Sigmoid colon (tissue), 6 donors: ENCODE measurements at regions not wholly inside any gene's neighbourhood (a gene's known extent, or its start where the extent isn't known, plus 50 kb on each side); places are given as distances from the start of the nearest gene placed in this dataset.

Experiments used
- DNase-seq: peaks from one replicate; pipeline ENCODE4 v3.0.0-alpha.2; 2019
- H3K27ac ChIP-seq, 4 donors: fragments of 200-600 bp; sonication (generic); one replicate each; pipeline ENCODE4 v1.5.1; 2016 to 2019; ENCODE audit warnings: mild to moderate bottlenecking in 1 of 4
- H3K27me3 ChIP-seq, 3 donors: fragments of 200-600 bp; sonication (generic); one replicate each; pipeline ENCODE4 v1.5.1; 2019; ENCODE audit warnings: mild to moderate bottlenecking in 1 of 3
- H3K36me3 ChIP-seq, 4 donors: fragments of 200-600 bp; sonication (generic); one replicate each; pipeline ENCODE4 v1.5.1; 2016 to 2019
- H3K4me1 ChIP-seq, 4 donors: fragments of 200-600 bp; sonication (generic); one replicate each; pipeline ENCODE4 v1.5.1; 2017 to 2019
- H3K4me3 ChIP-seq, 4 donors: fragments of 200-600 bp; sonication (generic); one replicate each; pipeline ENCODE4 v1.5.1; 2017 to 2019; ENCODE audit warnings: mild to moderate bottlenecking in 2 of 4, moderate library complexity in 1 of 4
- H3K9me3 ChIP-seq, 4 donors: fragments of 200-600 bp in 3 of 4; sonication (generic) in 3 of 4; one replicate each; pipeline versions ENCODE4 v1.5.1 to v1.6.1; 2013 to 2019
- CTCF ChIP-seq, 4 experiments: fragments of 450-650 bp in 3 of 4; fragments of 200-600 bp in 1 of 4; IDR thresholded peaks; one replicate each; pipeline ENCODE4 v1.5.1; 2016 to 2019; ENCODE audit warnings: antibody characterized with exemption in 4 of 4, mild to moderate bottlenecking in 3 of 4, moderate library complexity in 2 of 4
- EP300 ChIP-seq, 4 donors: sonication (generic); formaldehyde crosslinking; IDR thresholded peaks; one replicate each; pipeline ENCODE4 v1.6.1; 2017; ENCODE audit warnings: antibody characterized with exemption in 4 of 4
- POLR2A ChIP-seq, 2 donors: fragments of 450-650 bp; IDR thresholded peaks; one replicate each; pipeline ENCODE4 v1.6.1; 2016; ENCODE audit warnings: antibody characterized with exemption in 2 of 2, mild to moderate bottlenecking in 2 of 2, moderate library complexity in 2 of 2
- POLR2AphosphoS5 ChIP-seq, 4 donors: sonication (generic); formaldehyde crosslinking; IDR thresholded peaks; one replicate each; pipeline ENCODE4 v1.6.1; 2017; ENCODE audit warnings: antibody characterized with exemption in 4 of 4
- WGBS, 2 donors: extraction: QIAGEN DNeasy Blood & Tissue Kit; methylation state at CpG; one replicate each; pipeline ENCODE4 v1.1.7; 2013; 5-methylcytosine and 5-hydroxymethylcytosine counted together
- intact Hi-C: fragments of 100-400 bp; cut with DNase I; formaldehyde crosslinking; loops from one replicate; pipeline ENCODE4 v1.15.1; 2023
- donor health status: healthy with polysubstance abuse.
- donor health status: healthy.

GRCh38 chr1:182143825-182144645 is 82.5 kb upstream of the ZNF648 start:
- peak in 3 of 4 donors; percentile 65 to 84 (median 74) for TF ChIP-seq POLR2AphosphoS5 (IDR thresholded peaks at IDR 0.05)
- TF ChIP-seq CTCF (IDR thresholded peaks at IDR 0.05), result no peak
- TF ChIP-seq EP300 (IDR thresholded peaks at IDR 0.05), result peak in 3 of 4 donors; percentile 33 to 74 (median 66)
- TF ChIP-seq POLR2A (IDR thresholded peaks at IDR 0.05), result no peak
- Histone ChIP-seq H3K36me3 (no peaks in the 10 kb centered on the region), H3K27ac (peak overlapping the region; percentile 90 to 94 (median 93)), H3K4me3 (no peak overlapping the region), H3K4me1 (peaks cover 0 to 30% (median 27%) of the 10 kb centered on the region in 4 donors), H3K9me3 (no peaks in the 10 kb centered on the region), H3K27me3 (no peaks in the 10 kb centered on the region)
- peak; percentile 96 for DNase-seq
- WGBS, 2 donors, result 41% methylated on average over 8 of the region's 8 CpGs
- intact Hi-C loops, result loop anchor here (1.0 to 5.0 kb wide), 3 partner anchors 59 to 252 kb away; no protein-coding TSS in a partner anchor

- intact Hi-C loops, result loop anchor here (1.0 to 5.0 kb wide), 3 partner anchors 58 to 253 kb away; no protein-coding TSS in a partner anchor
- DNase-seq, result peak; percentile 96
- peak overlapping the region; percentile 90 to 94 (median 93) for H3K27ac ChIP-seq
- H3K9me3 ChIP-seq, result no peaks in the 10 kb centered on the region
- no peaks in the 10 kb centered on the region for H3K36me3 ChIP-seq
- peaks cover 0 to 30% (median 27%) of the 10 kb centered on the region in 4 donors for H3K4me1 ChIP-seq
- 17 to 22% methylated on average over 11 of the region's 11 CpGs for WGBS, 2 donors
- TF ChIP-seq POLR2AphosphoS5 (IDR thresholded peaks at IDR 0.05) (peak in 2 of 4 donors; percentile 45 to 49), EP300 (IDR thresholded peaks at IDR 0.05) (no peak), CTCF (IDR thresholded peaks at IDR 0.05) (peak; percentile 86 to 97 (median 95)), POLR2A (IDR thresholded peaks at IDR 0.05) (no peak)
- H3K4me3 ChIP-seq, result no peak overlapping the region
- H3K27me3 ChIP-seq, result no peaks in the 10 kb centered on the region
Measured at GRCh38 chr1:182143154-182143657, 81.7 kb upstream of the ZNF648 start.

GRCh38 chr1:182142621-182143020 is 81.1 kb upstream of the ZNF648 start:
- peak overlapping the region in 3 of 4 donors; percentile 90 to 94 (median 94) for H3K27ac ChIP-seq
- WGBS, 2 donors, result 75 to 85% methylated on average over 4 of the region's 4 CpGs

GRCh38 chr1:182141040-182141439 is 79.5 kb upstream of the ZNF648 start:
- no peaks in the 10 kb centered on the region for H3K36me3 ChIP-seq
- H3K9me3 ChIP-seq, result no peaks in the 10 kb centered on the region
- TF ChIP-seq POLR2A (IDR thresholded peaks at IDR 0.05), result no peak
- no peak for TF ChIP-seq EP300 (IDR thresholded peaks at IDR 0.05)
- TF ChIP-seq CTCF (IDR thresholded peaks at IDR 0.05), result no peak
- no peak for TF ChIP-seq POLR2AphosphoS5 (IDR thresholded peaks at IDR 0.05)
- intact Hi-C loops, result loop anchor here (5.0 kb wide), 1 partner anchor 151 kb away; no protein-coding TSS in a partner anchor
- H3K4me1 ChIP-seq, result peaks cover 0 to 30% (median 27%) of the 10 kb centered on the region in 4 donors
- H3K27me3 ChIP-seq, result no peaks in the 10 kb centered on the region
- H3K27ac ChIP-seq, result no peak overlapping the region
- no peak overlapping the region for H3K4me3 ChIP-seq
- no peak for DNase-seq

More at GRCh38 chr1:182142621-182143020, 81.1 kb upstream of the ZNF648 start:
- TF ChIP-seq CTCF (IDR thresholded peaks at IDR 0.05) (no peak), POLR2AphosphoS5 (IDR thresholded peaks at IDR 0.05) (no peak), POLR2A (IDR thresholded peaks at IDR 0.05) (no peak), EP300 (IDR thresholded peaks at IDR 0.05) (no peak)
- Histone ChIP-seq H3K9me3 (no peaks in the 10 kb centered on the region), H3K27me3 (no peaks in the 10 kb centered on the region), H3K4me1 (peaks cover 0 to 30% (median 27%) of the 10 kb centered on the region in 4 donors), H3K36me3 (no peaks in the 10 kb centered on the region), H3K4me3 (no peak overlapping the region)
- intact Hi-C loops, result loop anchor here (1.0 to 5.0 kb wide), 3 partner anchors 58 to 254 kb away; no protein-coding TSS in a partner anchor
- no peak for DNase-seq
